GM23338 (cell line): ENCODE measurements at regions not wholly inside any gene's neighbourhood (a gene's known extent, or its start where the extent isn't known, plus 50 kb on each side); places are given as distances from the start of the nearest gene placed in this dataset.

Experiments
- ATAC-seq: fragments of 200-7000 bp; cut with Tn5 transposase; 3 replicates; pipeline ENCODE4 v1.9.1; 2020
- DNase-seq: peaks from one replicate; pipeline ENCODE4 v3.0.0-alpha.2; 2015; ENCODE audit warnings: low spot score
- H2AFZ ChIP-seq: fragments of 200-600 bp; sonication (generic); 2 replicates; pipeline ENCODE4 v1.8.0; 2016; ENCODE audit warnings: antibody characterized with exemption, mild to moderate bottlenecking, moderate library complexity
- H3F3A ChIP-seq: fragments of 200-600 bp; sonication (generic); replicated peaks from 2 replicates; pipeline ENCODE4 v1.8.0; 2017; ENCODE audit warnings: antibody characterized with exemption, mixed run types, low read depth
- H3K27ac ChIP-seq: fragments of 200-600 bp; sonication (generic); 2 replicates; pipeline ENCODE4 v1.6.1; 2016; ENCODE audit warnings: low read depth
- H3K27me3 ChIP-seq: fragments of 200-600 bp; sonication (generic); 2 replicates; pipeline ENCODE4 v1.8.0; 2016; ENCODE audit warnings: mild to moderate bottlenecking, mixed run types, moderate library complexity; ENCODE audit not compliant: insufficient read depth
- H3K36me3 ChIP-seq: fragments of 200-600 bp; sonication (generic); 2 replicates; pipeline ENCODE4 v1.8.0; 2016; ENCODE audit warnings: mild to moderate bottlenecking; ENCODE audit not compliant: insufficient read depth
- H3K4me1 ChIP-seq: fragments of 200-600 bp; sonication (generic); 2 replicates; pipeline ENCODE4 v1.8.0; 2016; ENCODE audit warnings: mild to moderate bottlenecking, moderate library complexity; ENCODE audit not compliant: insufficient read depth
- H3K4me2 ChIP-seq: fragments of 200-600 bp; sonication (generic); 2 replicates; pipeline ENCODE4 v1.7.1; 2017; ENCODE audit warnings: mixed run types
- H3K4me3 ChIP-seq: fragments of 200-600 bp; sonication (generic); 2 replicates; pipeline ENCODE4 v1.6.1; 2016; ENCODE audit warnings: mixed run types
- H3K79me2 ChIP-seq: fragments of 200-600 bp; sonication (generic); replicated peaks from 2 replicates; pipeline ENCODE4 v1.8.0; 2017; ENCODE audit warnings: mild to moderate bottlenecking; ENCODE audit not compliant: insufficient read depth
- H3K9me2 ChIP-seq: fragments of 200-600 bp; sonication (generic); 2 replicates; pipeline ENCODE4 v1.8.0; 2017; ENCODE audit not compliant: insufficient read depth
- H4K20me1 ChIP-seq: fragments of 200-600 bp; sonication (generic); replicated peaks from 2 replicates; pipeline ENCODE4 v1.8.0; 2017; ENCODE audit warnings: mild to moderate bottlenecking; ENCODE audit not compliant: insufficient read depth
- H3K27ac Mint-ChIP-seq: 2 replicates; pipeline ENCODE4 v1.8.0; 2020; ENCODE audit warnings: inconsistent platforms, mild to moderate bottlenecking, moderate library complexity, mixed read lengths
- H3K27me3 Mint-ChIP-seq: 3 replicates; pipeline ENCODE4 v1.8.0; 2022; ENCODE audit warnings: low read depth, mild to moderate bottlenecking, moderate library complexity, mixed read lengths, inconsistent platforms; ENCODE audit not compliant: insufficient read depth, poor library complexity
- H3K36me3 Mint-ChIP-seq: 3 replicates; pipeline ENCODE4 v1.8.0; 2021; ENCODE audit warnings: low read depth, mild to moderate bottlenecking, inconsistent platforms, moderate library complexity, mixed read lengths
- H3K4me1 Mint-ChIP-seq: 3 replicates; pipeline ENCODE4 v1.8.0; 2020; ENCODE audit warnings: mild to moderate bottlenecking, inconsistent platforms, mixed read lengths
- H3K4me3 Mint-ChIP-seq: 3 replicates; pipeline ENCODE4 v1.8.0; 2021; ENCODE audit warnings: moderate library complexity, mild to moderate bottlenecking, inconsistent platforms, mixed read lengths
- H3K9me3 Mint-ChIP-seq: 3 replicates; pipeline ENCODE4 v1.8.0; 2020; ENCODE audit warnings: moderate library complexity, mild to moderate bottlenecking, inconsistent platforms, mixed read lengths
- ETS1 ChIP-seq: IDR thresholded peaks from 2 replicates; pipeline ENCODE4 v1.6.1; 2016; ENCODE audit warnings: antibody characterized with exemption
- EZH2 ChIP-seq: fragments of 200-600 bp; sonication (generic); IDR thresholded peaks from one replicate; pipeline ENCODE4 v1.8.0; 2017; ENCODE audit warnings: antibody characterized with exemption, mild to moderate bottlenecking, low read depth; ENCODE audit not compliant: unreplicated experiment
- EZH2phosphoT487 ChIP-seq: fragments of 200-600 bp; sonication (generic); IDR thresholded peaks from one replicate; pipeline ENCODE4 v1.8.1; 2018; ENCODE audit warnings: antibody characterized with exemption; ENCODE audit not compliant: unreplicated experiment
- JUNB ChIP-seq: IDR thresholded peaks from one replicate; pipeline ENCODE4 v1.6.1; 2016; ENCODE audit warnings: antibody characterized with exemption; ENCODE audit not compliant: unreplicated experiment
- NANOG ChIP-seq: IDR thresholded peaks from 2 replicates; pipeline ENCODE4 v1.6.1; 2016; ENCODE audit warnings: antibody characterized with exemption, borderline replicate concordance
- STAT1 ChIP-seq: IDR thresholded peaks from one replicate; pipeline ENCODE4 v1.6.1; 2016; ENCODE audit warnings: antibody characterized with exemption; ENCODE audit not compliant: unreplicated experiment
- ZNF114 ChIP-seq: fragments of 250-450 bp; sonication (Bioruptor Pico); IDR thresholded peaks from 2 replicates; pipeline ENCODE4 v1.5.0; 2020; ENCODE audit warnings: mild to moderate bottlenecking, moderate library complexity
- ZNF331 ChIP-seq: fragments of 250-450 bp; sonication (Bioruptor Pico); IDR thresholded peaks from 2 replicates; pipeline ENCODE4 v1.5.0; 2020; ENCODE audit warnings: low read depth, mild to moderate bottlenecking, moderate library complexity
- TF ChIP-seq, protein P1 (sequence below): fragments of 250-450 bp; sonication (Bioruptor Pico); IDR thresholded peaks from 2 replicates; pipeline ENCODE4 v1.5.0; 2020; ENCODE audit warnings: mild to moderate bottlenecking, moderate library complexity

DNA sequence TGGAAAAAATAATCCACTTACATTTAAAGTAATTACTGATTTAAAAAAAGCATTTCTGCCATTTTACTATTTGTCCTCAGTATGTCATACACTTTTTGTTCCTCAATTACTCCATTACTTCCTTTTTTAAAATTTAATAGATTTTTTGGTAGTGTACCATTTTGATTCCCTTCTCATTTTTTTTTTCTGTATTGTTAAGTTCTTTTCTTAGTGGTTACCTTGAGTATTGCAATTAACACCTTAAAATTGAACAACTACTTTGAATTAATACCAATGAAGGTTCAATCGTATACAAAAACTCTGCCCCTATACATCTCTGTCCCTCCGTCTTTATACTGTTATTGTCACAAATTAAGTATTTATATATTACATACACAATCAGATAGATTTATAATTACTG is 240.6 kb upstream of the LMCD1 start (continued):
- TF ChIP-seq NANOG (no peak), EZH2 (no peak)
- TF ChIP-seq, protein P1, sequence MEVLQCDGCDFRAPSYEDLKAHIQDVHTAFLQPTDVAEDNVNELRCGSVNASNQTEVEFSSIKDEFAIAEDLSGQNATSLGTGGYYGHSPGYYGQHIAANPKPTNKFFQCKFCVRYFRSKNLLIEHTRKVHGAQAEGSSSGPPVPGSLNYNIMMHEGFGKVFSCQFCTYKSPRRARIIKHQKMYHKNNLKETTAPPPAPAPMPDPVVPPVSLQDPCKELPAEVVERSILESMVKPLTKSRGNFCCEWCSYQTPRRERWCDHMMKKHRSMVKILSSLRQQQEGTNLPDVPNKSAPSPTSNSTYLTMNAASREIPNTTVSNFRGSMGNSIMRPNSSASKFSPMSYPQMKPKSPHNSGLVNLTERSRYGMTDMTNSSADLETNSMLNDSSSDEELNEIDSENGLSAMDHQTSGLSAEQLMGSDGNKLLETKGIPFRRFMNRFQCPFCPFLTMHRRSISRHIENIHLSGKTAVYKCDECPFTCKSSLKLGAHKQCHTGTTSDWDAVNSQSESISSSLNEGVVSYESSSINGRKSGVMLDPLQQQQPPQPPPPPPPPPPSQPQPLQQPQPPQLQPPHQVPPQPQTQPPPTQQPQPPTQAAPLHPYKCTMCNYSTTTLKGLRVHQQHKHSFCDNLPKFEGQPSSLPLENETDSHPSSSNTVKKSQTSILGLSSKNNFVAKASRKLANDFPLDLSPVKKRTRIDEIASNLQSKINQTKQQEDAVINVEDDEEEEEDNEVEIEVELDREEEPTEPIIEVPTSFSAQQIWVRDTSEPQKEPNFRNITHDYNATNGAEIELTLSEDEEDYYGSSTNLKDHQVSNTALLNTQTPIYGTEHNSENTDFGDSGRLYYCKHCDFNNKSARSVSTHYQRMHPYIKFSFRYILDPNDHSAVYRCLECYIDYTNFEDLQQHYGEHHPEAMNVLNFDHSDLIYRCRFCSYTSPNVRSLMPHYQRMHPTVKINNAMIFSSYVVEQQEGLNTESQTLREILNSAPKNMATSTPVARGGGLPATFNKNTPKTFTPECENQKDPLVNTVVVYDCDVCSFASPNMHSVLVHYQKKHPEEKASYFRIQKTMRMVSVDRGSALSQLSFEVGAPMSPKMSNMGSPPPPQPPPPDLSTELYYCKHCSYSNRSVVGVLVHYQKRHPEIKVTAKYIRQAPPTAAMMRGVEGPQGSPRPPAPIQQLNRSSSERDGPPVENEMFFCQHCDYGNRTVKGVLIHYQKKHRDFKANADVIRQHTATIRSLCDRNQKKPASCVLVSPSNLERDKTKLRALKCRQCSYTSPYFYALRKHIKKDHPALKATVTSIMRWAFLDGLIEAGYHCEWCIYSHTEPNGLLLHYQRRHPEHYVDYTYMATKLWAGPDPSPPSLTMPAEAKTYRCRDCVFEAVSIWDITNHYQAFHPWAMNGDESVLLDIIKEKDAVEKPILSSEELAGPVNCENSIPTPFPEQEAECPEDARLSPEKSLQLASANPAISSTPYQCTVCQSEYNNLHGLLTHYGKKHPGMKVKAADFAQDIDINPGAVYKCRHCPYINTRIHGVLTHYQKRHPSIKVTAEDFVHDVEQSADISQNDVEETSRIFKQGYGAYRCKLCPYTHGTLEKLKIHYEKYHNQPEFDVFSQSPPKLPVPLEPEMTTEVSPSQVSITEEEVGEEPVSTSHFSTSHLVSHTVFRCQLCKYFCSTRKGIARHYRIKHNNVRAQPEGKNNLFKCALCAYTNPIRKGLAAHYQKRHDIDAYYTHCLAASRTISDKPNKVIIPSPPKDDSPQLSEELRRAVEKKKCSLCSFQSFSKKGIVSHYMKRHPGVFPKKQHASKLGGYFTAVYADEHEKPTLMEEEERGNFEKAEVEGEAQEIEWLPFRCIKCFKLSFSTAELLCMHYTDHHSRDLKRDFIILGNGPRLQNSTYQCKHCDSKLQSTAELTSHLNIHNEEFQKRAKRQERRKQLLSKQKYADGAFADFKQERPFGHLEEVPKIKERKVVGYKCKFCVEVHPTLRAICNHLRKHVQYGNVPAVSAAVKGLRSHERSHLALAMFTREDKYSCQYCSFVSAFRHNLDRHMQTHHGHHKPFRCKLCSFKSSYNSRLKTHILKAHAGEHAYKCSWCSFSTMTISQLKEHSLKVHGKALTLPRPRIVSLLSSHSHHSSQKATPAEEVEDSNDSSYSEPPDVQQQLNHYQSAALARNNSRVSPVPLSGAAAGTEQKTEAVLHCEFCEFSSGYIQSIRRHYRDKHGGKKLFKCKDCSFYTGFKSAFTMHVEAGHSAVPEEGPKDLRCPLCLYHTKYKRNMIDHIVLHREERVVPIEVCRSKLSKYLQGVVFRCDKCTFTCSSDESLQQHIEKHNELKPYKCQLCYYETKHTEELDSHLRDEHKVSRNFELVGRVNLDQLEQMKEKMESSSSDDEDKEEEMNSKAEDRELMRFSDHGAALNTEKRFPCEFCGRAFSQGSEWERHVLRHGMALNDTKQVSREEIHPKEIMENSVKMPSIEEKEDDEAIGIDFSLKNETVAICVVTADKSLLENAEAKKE: no peak

- Mint-ChIP-seq H3K27ac (peak overlapping the region; percentile 70), H3K9me3 (peaks cover 5% of the 10 kb centered on the region; the same call in 1 of the 3 replicates), H3K36me3 (peaks cover under 1% of the 10 kb centered on the region; the same call in 1 of the 3 replicates), H3K4me1 (peaks cover 37% of the 10 kb centered on the region), H3K27me3 (no peaks in the 10 kb centered on the region), H3K4me3 (0 out of 3 replicates have a peak overlapping the region, but pooled peaks have one; percentile 2)
- DNase-seq (peak; percentile 17), ATAC-seq (peak; percentile 29; the same call in 2 of the 3 replicates)
- Histone ChIP-seq H3K4me1 (peaks cover 37% of the 10 kb centered on the region), H3F3A (no peaks in the 10 kb centered on the region), H3K4me3 (peak overlapping the region; percentile 4; the same call in 1 of the 2 replicates), H3K4me2 (peak overlapping the region; percentile 65), H3K36me3 (no peaks in the 10 kb centered on the region), H2AFZ (no peak overlapping the region), H3K79me2 (no peaks in the 10 kb centered on the region), H3K27me3 (no peaks in the 10 kb centered on the region), H3K27ac (peak overlapping the region; percentile 24), H3K9me2 (peaks cover 8% of the 10 kb centered on the region; the same call in 1 of the 2 replicates), H4K20me1 (no peaks in the 10 kb centered on the region)
- TF ChIP-seq NANOG: no peak
- TF ChIP-seq JUNB: no peak
- TF ChIP-seq ETS1: no peak
- no peak for TF ChIP-seq ZNF114 (CRISPR knock-in tag)
- TF ChIP-seq EZH2: no peak
- TF ChIP-seq STAT1: no peak
- no peak for TF ChIP-seq EZH2phosphoT487
- TF ChIP-seq, protein P1: no peak
- TF ChIP-seq ZNF331 (CRISPR knock-in tag): no peak
These were observed 234.9 kb upstream of the LMCD1 start for GRCh38 chr3:8266730-8267131.
